Neural cell (in vitro differentiated cells): ENCODE measurements at regions not wholly inside any gene's neighbourhood (a gene's known extent, or its start where the extent isn't known, plus 50 kb on each side); places are given as distances from the start of the nearest gene placed in this dataset.
"Not testable (repeated sequence)": the region's sequence is repeated elsewhere in the genome, so short reads cannot be mapped to it uniquely, and the experiment has no call there.

Experiments used
- CTCF ChIP-seq: fragments of 450-650 bp; IDR thresholded peaks from 2 replicates; pipeline ENCODE4 v1.5.1; 2014; ENCODE audit warnings: antibody characterized with exemption, mild to moderate bottlenecking, moderate library complexity; ENCODE audit not compliant: poor library complexity, severe bottlenecking
- EP300 ChIP-seq: fragments of 450-650 bp; conservative IDR thresholded peaks from 2 replicates; pipeline ENCODE4 v1.6.1; 2014; ENCODE audit warnings: antibody characterized with exemption, mild to moderate bottlenecking, moderate library complexity; ENCODE audit not compliant: poor library complexity, severe bottlenecking
- EZH2 ChIP-seq: fragments of 200-600, 300-800 bp; shearing (Covaris generic), sonication (generic); IDR thresholded peaks from 2 replicates; pipeline ENCODE4 v1.6.1; 2014; ENCODE audit warnings: antibody characterized with exemption, low read length, borderline replicate concordance, mild to moderate bottlenecking; ENCODE audit not compliant: insufficient read depth, poor library complexity, severe bottlenecking
- MXI1 ChIP-seq: fragments of 450-650 bp; conservative IDR thresholded peaks from 2 replicates; pipeline ENCODE4 v1.6.1; 2014; ENCODE audit warnings: antibody characterized with exemption, mild to moderate bottlenecking; ENCODE audit not compliant: poor library complexity, severe bottlenecking
- POLR2AphosphoS5 ChIP-seq: IDR thresholded peaks from 2 replicates; pipeline ENCODE4 v1.6.1; 2012
- RAD21 ChIP-seq: fragments of 450-650 bp; conservative IDR thresholded peaks from 2 replicates; pipeline ENCODE4 v1.6.1; 2014; ENCODE audit warnings: antibody characterized with exemption, mild to moderate bottlenecking, moderate library complexity
- REST ChIP-seq: IDR thresholded peaks from 2 replicates; pipeline ENCODE4 v1.6.1; 2012; ENCODE audit warnings: borderline replicate concordance
- SMC3 ChIP-seq: fragments of 450-650 bp; conservative IDR thresholded peaks from 2 replicates; pipeline ENCODE4 v1.6.1; 2014; ENCODE audit warnings: antibody characterized with exemption, mild to moderate bottlenecking, moderate library complexity; ENCODE audit not compliant: poor library complexity
- TAF1 ChIP-seq: IDR thresholded peaks from 2 replicates; pipeline ENCODE4 v1.6.1; 2012; ENCODE audit warnings: low read depth

- not testable (repeated sequence) for TF ChIP-seq REST, CTCF, EP300, POLR2AphosphoS5, EZH2, RAD21, TAF1, SMC3, MXI1
These were observed 103.7 kb upstream of the GHR start for GRCh38 chr5:42319546-42319945.
